Lower lobe of right lung (tissue), 2 donors: ENCODE measurements at regions not wholly inside any gene's neighbourhood (a gene's known extent, or its start where the extent isn't known, plus 50 kb on each side); places are given as distances from the start of the nearest gene placed in this dataset.
A peak's percentile ranks its signal among the peaks of the same experiment; 100 is the strongest.

Experiments used
- ATAC-seq, 2 donors: fragments of 200-7000 bp; cut with Tn5 transposase; one replicate each; pipeline ENCODE4 v1.9.1; 2020 to 2022; ENCODE audit warnings: mild to moderate bottlenecking in 2 of 2, moderate library complexity in 2 of 2
- DNase-seq: peaks from one replicate; pipeline ENCODE4 v3.0.0-alpha.2; 2020
- H3K27ac ChIP-seq: fragments of 200-600 bp; one replicate; pipeline ENCODE4 v1.8.0; 2022
- H3K27me3 ChIP-seq: fragments of 200-600 bp; one replicate; pipeline ENCODE4 v1.8.0; 2022; ENCODE audit warnings: low read depth
- H3K36me3 ChIP-seq: fragments of 200-600 bp; one replicate; pipeline ENCODE4 v1.8.0; 2022; ENCODE audit warnings: mild to moderate bottlenecking
- H3K4me1 ChIP-seq: fragments of 200-600 bp; one replicate; pipeline ENCODE4 v1.8.0; 2022
- H3K4me3 ChIP-seq: fragments of 200-600 bp; one replicate; pipeline ENCODE4 v1.8.0; 2022; ENCODE audit warnings: mild to moderate bottlenecking
- H3K9me3 ChIP-seq: fragments of 200-600 bp; one replicate; pipeline ENCODE4 v1.8.0; 2022
- CTCF ChIP-seq: fragments of 200-600 bp; IDR thresholded peaks from one replicate; pipeline ENCODE4 v1.8.0; 2022; ENCODE audit warnings: antibody characterized with exemption, mild to moderate bottlenecking
- intact Hi-C: fragments of 100-400 bp; cut with DNase I; formaldehyde crosslinking; loops from one replicate; pipeline ENCODE4 v1.11.0; 2022
- donor health status: DM: no; HTN: yes; CAD: no; lungs with severe emphysema.

- H3K36me3 ChIP-seq, result no peaks in the 10 kb centered on the region
- H3K4me1 ChIP-seq, result no peaks in the 10 kb centered on the region
- ATAC-seq, result no peak
- no peaks in the 10 kb centered on the region for H3K27me3 ChIP-seq
- H3K27ac ChIP-seq, result no peak overlapping the region
- intact Hi-C loops, result no loop called here
- TF ChIP-seq CTCF, result no peak
- no peaks in the 10 kb centered on the region for H3K9me3 ChIP-seq
- DNase-seq, result no peak
- no peak overlapping the region for H3K4me3 ChIP-seq
Observed at GRCh38 chr7:17502213-17503060, 204.0 kb downstream of the AHR start.

DNA sequence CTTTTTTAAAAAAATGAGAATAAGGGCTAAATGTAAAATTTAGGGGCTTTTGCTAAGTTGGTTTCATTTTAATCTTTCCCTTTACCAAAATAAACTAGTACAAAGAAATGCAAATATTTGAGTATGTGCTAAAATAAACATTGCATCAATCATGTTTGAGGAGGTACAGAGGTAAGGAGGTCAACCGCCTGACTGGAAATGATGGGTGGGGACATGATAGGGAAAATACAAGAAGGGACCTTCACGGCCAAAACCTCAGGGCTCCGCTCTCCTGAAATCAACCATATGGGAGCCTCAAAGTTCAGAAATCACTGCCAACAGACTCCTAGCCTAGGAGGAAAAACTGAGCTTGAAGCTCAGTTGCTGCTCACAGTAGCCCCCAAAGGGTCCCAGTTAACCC, 207.6 kb downstream of the AHR start:
- no peak for TF ChIP-seq CTCF
- peak in 1 of 2 donors; percentile 90 for ATAC-seq
- H3K27me3 ChIP-seq, result no peaks in the 10 kb centered on the region
- DNase-seq, result no peak
- peak overlapping the region; percentile 14 for H3K27ac ChIP-seq
- no peaks in the 10 kb centered on the region for H3K36me3 ChIP-seq
- no peak overlapping the region for H3K4me3 ChIP-seq
- intact Hi-C loops, result no loop called here
- H3K9me3 ChIP-seq, result no peaks in the 10 kb centered on the region
- no peaks in the 10 kb centered on the region for H3K4me1 ChIP-seq

DNA sequence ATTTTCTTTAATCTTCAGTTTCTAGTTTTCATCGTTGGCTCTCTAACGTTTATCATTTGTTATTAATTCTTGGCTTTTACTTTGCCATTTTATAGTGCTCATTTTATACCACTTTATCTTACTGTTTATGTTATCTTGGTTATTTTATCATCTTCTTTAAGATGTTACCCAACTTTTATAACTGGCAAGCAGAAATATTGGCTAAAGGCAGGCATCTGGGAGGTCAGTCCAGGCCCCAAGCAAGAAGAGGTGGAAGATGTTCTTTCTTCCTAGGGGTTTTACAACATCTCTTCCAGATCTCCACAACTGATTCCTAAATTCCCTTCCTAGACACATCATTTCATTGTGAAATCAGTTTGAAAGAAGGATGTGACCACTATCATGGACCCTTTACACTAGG, 208.1 kb downstream of the AHR start:
- TF ChIP-seq CTCF, result no peak
- no peaks in the 10 kb centered on the region for H3K4me1 ChIP-seq
- no peaks in the 10 kb centered on the region for H3K9me3 ChIP-seq
- DNase-seq (no peak), ATAC-seq (no peak)
- no peaks in the 10 kb centered on the region for H3K27me3 ChIP-seq
- no peaks in the 10 kb centered on the region for H3K36me3 ChIP-seq
- intact Hi-C loops, result no loop called here
- no peak overlapping the region for H3K4me3 ChIP-seq
- H3K27ac ChIP-seq, result peak overlapping the region; percentile 14

DNA sequence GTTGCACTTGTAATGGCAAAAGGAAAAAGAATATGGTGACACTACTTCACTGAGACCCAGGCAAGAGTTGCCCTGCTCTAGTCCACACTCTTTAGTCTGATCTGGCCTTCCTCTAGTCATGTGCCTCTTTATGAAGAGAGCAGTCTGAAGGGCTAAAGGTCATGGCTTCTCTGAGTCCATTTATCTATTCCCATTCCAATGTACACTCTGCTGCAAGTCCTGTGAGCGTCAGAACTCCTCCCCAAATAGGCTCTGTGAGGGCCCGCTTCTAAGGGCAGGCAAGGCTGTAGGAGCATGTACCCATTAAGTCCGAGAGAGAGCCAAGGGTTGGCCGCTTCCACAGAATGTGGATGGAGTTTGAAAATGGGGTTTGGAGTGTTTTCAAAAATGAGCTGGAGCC, 209.3 kb downstream of the AHR start:
- intact Hi-C loops, result no loop called here
- no peaks in the 10 kb centered on the region for H3K27me3 ChIP-seq
- no peak overlapping the region for H3K4me3 ChIP-seq
- no peaks in the 10 kb centered on the region for H3K36me3 ChIP-seq
- H3K4me1 ChIP-seq, result no peaks in the 10 kb centered on the region
- ATAC-seq (no peak), DNase-seq (no peak)
- no peaks in the 10 kb centered on the region for H3K9me3 ChIP-seq
- TF ChIP-seq CTCF, result no peak
- no peak overlapping the region for H3K27ac ChIP-seq

GRCh38 chr7:17512181-17512675, 213.8 kb downstream of the AHR start:
- DNase-seq (no peak), ATAC-seq (no peak)
- H3K4me3 ChIP-seq, result no peak overlapping the region
- H3K27me3 ChIP-seq, result no peaks in the 10 kb centered on the region
- no peak for TF ChIP-seq CTCF
- H3K36me3 ChIP-seq, result no peaks in the 10 kb centered on the region
- H3K4me1 ChIP-seq, result no peaks in the 10 kb centered on the region
- intact Hi-C loops, result no loop called here
- no peaks in the 10 kb centered on the region for H3K9me3 ChIP-seq
- H3K27ac ChIP-seq, result no peak overlapping the region
